HG02571 (cell line): ENCODE measurements at regions not wholly inside any gene's neighbourhood (a gene's known extent, or its start where the extent isn't known, plus 50 kb on each side); places are given as distances from the start of the nearest gene placed in this dataset.

ENCODE experiments used
- ATAC-seq: cut with Tn5 transposase; IDR thresholded peaks from one replicate; pipeline ENCODE4 v1.9.1; 2021; ENCODE audit warnings: mild to moderate bottlenecking, moderate library complexity; ENCODE audit not compliant: unreplicated experiment

- no peak for ATAC-seq
Measured at GRCh38 chr2:181332044-181332605, 125.1 kb upstream of the ITGA4 start.

GRCh38 chr2:181334158-181334826 lies 122.9 kb upstream of the ITGA4 start:
- no peak for ATAC-seq

GRCh38 chr2:181340891-181341290 lies 116.3 kb upstream of the ITGA4 start:
- no peak for ATAC-seq

- ATAC-seq: no peak
Measured at GRCh38 chr2:181341855-181342600, 115.2 kb upstream of the ITGA4 start.

GRCh38 chr2:181348107-181348837 lies 108.9 kb upstream of the ITGA4 start:
- ATAC-seq: peak; percentile 80

GRCh38 chr2:181352158-181352557 lies 105.0 kb upstream of the ITGA4 start:
- ATAC-seq: no peak

GRCh38 chr2:181354626-181355025 lies 102.6 kb upstream of the ITGA4 start:
- no peak for ATAC-seq

GRCh38 chr2:181356526-181357130 lies 100.6 kb upstream of the ITGA4 start:
- ATAC-seq: no peak

- ATAC-seq: no peak
Measured at GRCh38 chr2:181357979-181358378, 99.2 kb upstream of the ITGA4 start.

- no peak for ATAC-seq
Measured at GRCh38 chr2:181362561-181362960, 94.6 kb upstream of the ITGA4 start.

- no peak for ATAC-seq
Measured at GRCh38 chr2:181363164-181363563, 94.0 kb upstream of the ITGA4 start.

- no peak for ATAC-seq
Measured at GRCh38 chr2:181364492-181365170, 92.6 kb upstream of the ITGA4 start.

GRCh38 chr2:181366675-181367175 lies 90.5 kb upstream of the ITGA4 start:
- no peak for ATAC-seq

- no peak for ATAC-seq
Measured at GRCh38 chr2:181367411-181367810, 89.8 kb upstream of the ITGA4 start.

GRCh38 chr2:181367906-181368435 lies 89.2 kb upstream of the ITGA4 start:
- ATAC-seq: no peak

GRCh38 chr2:181370126-181370525 lies 87.1 kb upstream of the ITGA4 start:
- no peak for ATAC-seq

GRCh38 chr2:181371195-181371594 lies 86.0 kb upstream of the ITGA4 start:
- ATAC-seq: no peak

GRCh38 chr2:181371782-181372645 lies 85.2 kb upstream of the ITGA4 start:
- ATAC-seq: no peak

- ATAC-seq: no peak
Measured at GRCh38 chr2:181372646-181373040, 84.5 kb upstream of the ITGA4 start.
